ENCODE measurements at regions not wholly inside any gene's neighbourhood (a gene's known extent, or its start where the extent isn't known, plus 50 kb on each side); places are given as distances from the start of the nearest gene placed in this dataset.
"Not testable (repeated sequence)": the region's sequence is repeated elsewhere in the genome, so short reads cannot be mapped to it uniquely, and the experiment has no call there.

- DNase-seq (ENCODE audit: low read depth): no peak
Measured at GRCh38 chr5:105922574-105922973, 1748.2 kb downstream of the EFNA5 start.

GRCh38 chr5:105922080-105922479 is 1748.7 kb downstream of the EFNA5 start:
- DNase-seq (ENCODE audit: low read depth): no peak

- no peak for DNase-seq (ENCODE audit: low read depth)
Measured at GRCh38 chr5:105917189-105917588, 1753.5 kb downstream of the EFNA5 start.

- DNase-seq (ENCODE audit: low read depth): no peak
Measured at GRCh38 chr5:105907016-105907415, 1763.7 kb downstream of the EFNA5 start.

- no peak for DNase-seq (ENCODE audit: low read depth)
Measured at GRCh38 chr5:105905392-105905791, 1765.3 kb downstream of the EFNA5 start.

GRCh38 chr5:105903069-105903468 is 1767.7 kb downstream of the EFNA5 start:
- DNase-seq (ENCODE audit: low read depth): no peak

- DNase-seq (ENCODE audit: low read depth): no peak
Measured at GRCh38 chr5:105899726-105900125, 1771.0 kb downstream of the EFNA5 start.

GRCh38 chr5:105898183-105898582 is 1772.6 kb downstream of the EFNA5 start:
- no peak for DNase-seq (ENCODE audit: low read depth)

GRCh38 chr5:105885266-105885665 is 1785.5 kb downstream of the EFNA5 start:
- DNase-seq (ENCODE audit: low read depth): no peak

- DNase-seq (ENCODE audit: low read depth): no peak
Measured at GRCh38 chr5:105882956-105883481, 1787.7 kb downstream of the EFNA5 start.

GRCh38 chr5:105878402-105878801 is 1792.3 kb downstream of the EFNA5 start:
- DNase-seq (ENCODE audit: low read depth): no peak

- no peak for DNase-seq (ENCODE audit: low read depth)
Measured at GRCh38 chr5:105877592-105877991, 1793.1 kb downstream of the EFNA5 start.

GRCh38 chr5:105874316-105874715 is 1796.4 kb downstream of the EFNA5 start:
- DNase-seq (ENCODE audit: low read depth): no peak

- DNase-seq (ENCODE audit: low read depth): no peak
Measured at GRCh38 chr5:105872569-105873270, 1798.0 kb downstream of the EFNA5 start.

GRCh38 chr5:105868038-105868780 is 1802.5 kb downstream of the EFNA5 start:
- DNase-seq (ENCODE audit: low read depth): no peak

GRCh38 chr5:105865834-105866233 is 1804.9 kb downstream of the EFNA5 start:
- no peak for DNase-seq (ENCODE audit: low read depth)

- DNase-seq (ENCODE audit: low read depth): not testable (repeated sequence)
Measured at GRCh38 chr5:105859350-105859749, 1811.4 kb downstream of the EFNA5 start.

GRCh38 chr5:105849701-105850100 is 1821.0 kb downstream of the EFNA5 start:
- DNase-seq (ENCODE audit: low read depth): no peak

- no peak for DNase-seq (ENCODE audit: low read depth)
Measured at GRCh38 chr5:105840800-105841199, 1829.9 kb downstream of the EFNA5 start.

- no peak for DNase-seq (ENCODE audit: low read depth)
Measured at GRCh38 chr5:105836887-105837286, 1833.8 kb downstream of the EFNA5 start.

- no peak for DNase-seq (ENCODE audit: low read depth)
Measured at GRCh38 chr5:105836268-105836667, 1834.5 kb downstream of the EFNA5 start.

GRCh38 chr5:105828821-105829220 is 1841.9 kb downstream of the EFNA5 start:
- DNase-seq (ENCODE audit: low read depth): no peak

GRCh38 chr5:105821800-105822199 is 1848.9 kb downstream of the EFNA5 start:
- DNase-seq (ENCODE audit: low read depth): no peak
